Sigmoid colon (tissue), 4 donors: ENCODE measurements at regions not wholly inside any gene's neighbourhood (a gene's known extent, or its start where the extent isn't known, plus 50 kb on each side); places are given as distances from the start of the nearest gene placed in this dataset.

Experiments
- EP300 ChIP-seq, 4 donors: sonication (generic); formaldehyde crosslinking; IDR thresholded peaks; one replicate each; pipeline ENCODE4 v1.6.1; 2017; ENCODE audit warnings: antibody characterized with exemption in 4 of 4
- POLR2A ChIP-seq, 2 donors: fragments of 450-650 bp; IDR thresholded peaks; one replicate each; pipeline ENCODE4 v1.6.1; 2016; ENCODE audit warnings: antibody characterized with exemption in 2 of 2, mild to moderate bottlenecking in 2 of 2, moderate library complexity in 2 of 2
- TF ChIP-seq, protein P1 (sequence below), 4 experiments: fragments of 450-650 bp in 3 of 4; fragments of 200-600 bp in 1 of 4; IDR thresholded peaks; one replicate each; pipeline ENCODE4 v1.5.1; 2016 to 2019; ENCODE audit warnings: antibody characterized with exemption in 4 of 4, mild to moderate bottlenecking in 3 of 4, moderate library complexity in 2 of 4

DNA sequence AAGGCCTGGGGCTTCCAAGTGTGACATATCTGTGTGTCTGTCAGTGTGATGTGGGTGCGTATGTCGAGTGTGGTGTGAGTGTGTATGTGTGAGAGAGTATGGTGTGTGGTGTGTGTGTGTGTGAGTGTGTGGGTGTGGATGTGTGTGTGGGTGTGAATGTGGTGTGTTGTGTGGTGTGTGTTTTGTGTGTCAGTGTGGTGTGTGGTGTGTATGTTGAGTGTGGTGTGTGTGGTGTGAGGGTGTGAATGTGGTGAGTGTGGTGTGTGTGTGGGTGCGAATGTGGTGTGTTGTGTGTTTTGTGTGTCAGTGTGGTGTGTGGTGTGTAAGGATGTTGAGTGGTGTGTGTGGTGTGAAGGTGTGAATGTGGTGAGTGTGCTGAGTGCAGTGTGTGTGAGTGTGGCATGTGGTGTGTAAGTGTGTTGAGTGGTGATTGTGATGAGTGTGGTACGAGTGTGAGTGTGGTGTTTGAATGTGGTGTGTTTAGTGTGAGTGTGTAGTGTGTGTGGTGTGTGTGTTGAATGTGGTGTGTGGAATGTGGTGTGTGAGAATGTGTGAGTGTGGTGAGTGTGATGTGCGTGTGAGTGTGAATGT is 61.6 kb upstream of the SORCS2 start:
- TF ChIP-seq EP300 (IDR thresholded peaks at IDR 0.05) (no peak), POLR2A (IDR thresholded peaks at IDR 0.05) (no peak)
- TF ChIP-seq, protein P1, sequence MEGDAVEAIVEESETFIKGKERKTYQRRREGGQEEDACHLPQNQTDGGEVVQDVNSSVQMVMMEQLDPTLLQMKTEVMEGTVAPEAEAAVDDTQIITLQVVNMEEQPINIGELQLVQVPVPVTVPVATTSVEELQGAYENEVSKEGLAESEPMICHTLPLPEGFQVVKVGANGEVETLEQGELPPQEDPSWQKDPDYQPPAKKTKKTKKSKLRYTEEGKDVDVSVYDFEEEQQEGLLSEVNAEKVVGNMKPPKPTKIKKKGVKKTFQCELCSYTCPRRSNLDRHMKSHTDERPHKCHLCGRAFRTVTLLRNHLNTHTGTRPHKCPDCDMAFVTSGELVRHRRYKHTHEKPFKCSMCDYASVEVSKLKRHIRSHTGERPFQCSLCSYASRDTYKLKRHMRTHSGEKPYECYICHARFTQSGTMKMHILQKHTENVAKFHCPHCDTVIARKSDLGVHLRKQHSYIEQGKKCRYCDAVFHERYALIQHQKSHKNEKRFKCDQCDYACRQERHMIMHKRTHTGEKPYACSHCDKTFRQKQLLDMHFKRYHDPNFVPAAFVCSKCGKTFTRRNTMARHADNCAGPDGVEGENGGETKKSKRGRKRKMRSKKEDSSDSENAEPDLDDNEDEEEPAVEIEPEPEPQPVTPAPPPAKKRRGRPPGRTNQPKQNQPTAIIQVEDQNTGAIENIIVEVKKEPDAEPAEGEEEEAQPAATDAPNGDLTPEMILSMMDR (IDR thresholded peaks at IDR 0.05) = no peak
